Dendritic cell treated with granulocyte-macrophage colony-stimulating factor and Interleukin-4, amounts not matched to agents 40 ng/mL and 50 ng/mL, for 4 days (primary cell): ENCODE measurements at regions not wholly inside any gene's neighbourhood (a gene's known extent, or its start where the extent isn't known, plus 50 kb on each side); places are given as distances from the start of the nearest gene placed in this dataset.

Experiments
- H3K27ac Mint-ChIP-seq: one replicate; pipeline ENCODE4 v1.8.0; 2022; ENCODE audit warnings: mild to moderate bottlenecking, mixed read lengths
- H3K27me3 Mint-ChIP-seq: one replicate; pipeline ENCODE4 v1.8.0; 2022; ENCODE audit warnings: mild to moderate bottlenecking, mixed read lengths
- H3K36me3 Mint-ChIP-seq: one replicate; pipeline ENCODE4 v1.8.0; 2022; ENCODE audit warnings: low read depth, mixed read lengths
- H3K4me1 Mint-ChIP-seq: one replicate; pipeline ENCODE4 v1.8.0; 2022; ENCODE audit warnings: low read depth, mixed read lengths
- H3K4me3 Mint-ChIP-seq: one replicate; pipeline ENCODE4 v1.8.0; 2022; ENCODE audit warnings: mild to moderate bottlenecking, moderate library complexity, mixed read lengths
- H3K9me3 Mint-ChIP-seq: one replicate; pipeline ENCODE4 v1.8.0; 2022; ENCODE audit warnings: mixed read lengths
- intact Hi-C: fragments of 100-400 bp; cut with micrococcal nuclease; formaldehyde crosslinking; loops from one replicate; pipeline ENCODE4 v1.15.0; 2022

- Mint-ChIP-seq H3K36me3 (no peaks in the 10 kb centered on the region), H3K4me3 (no peak overlapping the region), H3K9me3 (peaks cover 9% of the 10 kb centered on the region), H3K4me1 (no peaks in the 10 kb centered on the region), H3K27me3 (no peaks in the 10 kb centered on the region), H3K27ac (no peak overlapping the region)
- intact Hi-C loops: no loop called here
Measured at GRCh38 chr2:83572400-83572799, 886.7 kb downstream of the SUCLG1 start.

- no peaks in the 10 kb centered on the region for H3K27me3 Mint-ChIP-seq
- H3K9me3 Mint-ChIP-seq: peaks cover 9% of the 10 kb centered on the region
- intact Hi-C loops: no loop called here
- no peak overlapping the region for H3K4me3 Mint-ChIP-seq
- H3K4me1 Mint-ChIP-seq: no peaks in the 10 kb centered on the region
- no peaks in the 10 kb centered on the region for H3K36me3 Mint-ChIP-seq
- no peak overlapping the region for H3K27ac Mint-ChIP-seq
Measured at GRCh38 chr2:83567551-83567950, 891.5 kb downstream of the SUCLG1 start.

GRCh38 chr2:83565626-83566025, 893.5 kb downstream of the SUCLG1 start:
- Mint-ChIP-seq H3K4me3 (no peak overlapping the region), H3K4me1 (no peaks in the 10 kb centered on the region), H3K9me3 (peaks cover 9% of the 10 kb centered on the region), H3K27me3 (no peaks in the 10 kb centered on the region), H3K36me3 (no peaks in the 10 kb centered on the region), H3K27ac (no peak overlapping the region)
- intact Hi-C loops: no loop called here

GRCh38 chr2:83565181-83565580, 893.9 kb downstream of the SUCLG1 start:
- intact Hi-C loops: no loop called here
- peaks cover 9% of the 10 kb centered on the region for H3K9me3 Mint-ChIP-seq
- H3K27ac Mint-ChIP-seq: no peak overlapping the region
- no peaks in the 10 kb centered on the region for H3K27me3 Mint-ChIP-seq
- no peaks in the 10 kb centered on the region for H3K36me3 Mint-ChIP-seq
- H3K4me1 Mint-ChIP-seq: no peaks in the 10 kb centered on the region
- no peak overlapping the region for H3K4me3 Mint-ChIP-seq

GRCh38 chr2:83561592-83561991, 897.5 kb downstream of the SUCLG1 start:
- Mint-ChIP-seq H3K9me3 (peaks cover 13% of the 10 kb centered on the region), H3K36me3 (no peaks in the 10 kb centered on the region), H3K27me3 (no peaks in the 10 kb centered on the region), H3K27ac (no peak overlapping the region), H3K4me3 (no peak overlapping the region), H3K4me1 (no peaks in the 10 kb centered on the region)
- intact Hi-C loops: no loop called here

GRCh38 chr2:83536556-83536955, 922.5 kb downstream of the SUCLG1 start:
- H3K4me1 Mint-ChIP-seq: no peaks in the 10 kb centered on the region
- H3K27me3 Mint-ChIP-seq: no peaks in the 10 kb centered on the region
- H3K4me3 Mint-ChIP-seq: no peak overlapping the region
- H3K27ac Mint-ChIP-seq: no peak overlapping the region
- H3K36me3 Mint-ChIP-seq: no peaks in the 10 kb centered on the region
- intact Hi-C loops: no loop called here
- no peaks in the 10 kb centered on the region for H3K9me3 Mint-ChIP-seq

GRCh38 chr2:83534416-83534815, 924.7 kb downstream of the SUCLG1 start:
- H3K27me3 Mint-ChIP-seq: no peaks in the 10 kb centered on the region
- H3K27ac Mint-ChIP-seq: no peak overlapping the region
- intact Hi-C loops: no loop called here
- no peak overlapping the region for H3K4me3 Mint-ChIP-seq
- no peaks in the 10 kb centered on the region for H3K9me3 Mint-ChIP-seq
- H3K4me1 Mint-ChIP-seq: no peaks in the 10 kb centered on the region
- no peaks in the 10 kb centered on the region for H3K36me3 Mint-ChIP-seq

- no peaks in the 10 kb centered on the region for H3K36me3 Mint-ChIP-seq
- no peaks in the 10 kb centered on the region for H3K27me3 Mint-ChIP-seq
- H3K9me3 Mint-ChIP-seq: no peaks in the 10 kb centered on the region
- intact Hi-C loops: no loop called here
- H3K4me3 Mint-ChIP-seq: no peak overlapping the region
- no peak overlapping the region for H3K27ac Mint-ChIP-seq
- no peaks in the 10 kb centered on the region for H3K4me1 Mint-ChIP-seq
Measured at GRCh38 chr2:83531206-83531826, 927.8 kb downstream of the SUCLG1 start.

GRCh38 chr2:83528767-83529166, 930.3 kb downstream of the SUCLG1 start:
- Mint-ChIP-seq H3K9me3 (no peaks in the 10 kb centered on the region), H3K27me3 (no peaks in the 10 kb centered on the region), H3K4me3 (no peak overlapping the region), H3K36me3 (no peaks in the 10 kb centered on the region), H3K4me1 (no peaks in the 10 kb centered on the region), H3K27ac (no peak overlapping the region)
- intact Hi-C loops: no loop called here

- Mint-ChIP-seq H3K9me3 (peaks cover 6% of the 10 kb centered on the region), H3K4me1 (no peaks in the 10 kb centered on the region), H3K36me3 (no peaks in the 10 kb centered on the region), H3K27me3 (no peaks in the 10 kb centered on the region), H3K27ac (no peak overlapping the region), H3K4me3 (no peak overlapping the region)
- intact Hi-C loops: no loop called here
Measured at GRCh38 chr2:83522891-83523493, 936.1 kb downstream of the SUCLG1 start.

- peaks cover 18% of the 10 kb centered on the region for H3K9me3 Mint-ChIP-seq
- H3K27ac Mint-ChIP-seq: no peak overlapping the region
- H3K27me3 Mint-ChIP-seq: no peaks in the 10 kb centered on the region
- no peak overlapping the region for H3K4me3 Mint-ChIP-seq
- intact Hi-C loops: no loop called here
- no peaks in the 10 kb centered on the region for H3K4me1 Mint-ChIP-seq
- H3K36me3 Mint-ChIP-seq: no peaks in the 10 kb centered on the region
Measured at GRCh38 chr2:83517727-83518368, 941.2 kb downstream of the SUCLG1 start.

- Mint-ChIP-seq H3K36me3 (no peaks in the 10 kb centered on the region), H3K4me1 (no peaks in the 10 kb centered on the region), H3K4me3 (no peak overlapping the region), H3K27me3 (no peaks in the 10 kb centered on the region), H3K9me3 (peaks cover 18% of the 10 kb centered on the region), H3K27ac (no peak overlapping the region)
- intact Hi-C loops: no loop called here
Measured at GRCh38 chr2:83516503-83516902, 942.6 kb downstream of the SUCLG1 start.

GRCh38 chr2:83487451-83487850, 971.6 kb downstream of the SUCLG1 start:
- no peaks in the 10 kb centered on the region for H3K36me3 Mint-ChIP-seq
- H3K27ac Mint-ChIP-seq: no peak overlapping the region
- H3K4me3 Mint-ChIP-seq: no peak overlapping the region
- intact Hi-C loops: no loop called here
- H3K9me3 Mint-ChIP-seq: peaks cover 8% of the 10 kb centered on the region
- H3K27me3 Mint-ChIP-seq: no peaks in the 10 kb centered on the region
- no peaks in the 10 kb centered on the region for H3K4me1 Mint-ChIP-seq

GRCh38 chr2:83481436-83481835, 977.6 kb downstream of the SUCLG1 start:
- Mint-ChIP-seq H3K27me3 (no peaks in the 10 kb centered on the region), H3K9me3 (peaks cover 10% of the 10 kb centered on the region), H3K4me3 (no peak overlapping the region), H3K36me3 (no peaks in the 10 kb centered on the region), H3K4me1 (no peaks in the 10 kb centered on the region), H3K27ac (no peak overlapping the region)
- intact Hi-C loops: no loop called here

GRCh38 chr2:83478037-83478436, 981.0 kb downstream of the SUCLG1 start:
- no peaks in the 10 kb centered on the region for H3K4me1 Mint-ChIP-seq
- no peak overlapping the region for H3K27ac Mint-ChIP-seq
- H3K27me3 Mint-ChIP-seq: no peaks in the 10 kb centered on the region
- peaks cover 10% of the 10 kb centered on the region for H3K9me3 Mint-ChIP-seq
- no peak overlapping the region for H3K4me3 Mint-ChIP-seq
- intact Hi-C loops: no loop called here
- no peaks in the 10 kb centered on the region for H3K36me3 Mint-ChIP-seq
